Nephron (organoid): ENCODE measurements at regions not wholly inside any gene's neighbourhood (a gene's known extent, or its start where the extent isn't known, plus 50 kb on each side); places are given as distances from the start of the nearest gene placed in this dataset.
A peak's percentile ranks its signal among the peaks of the same experiment; 100 is the strongest.

ENCODE experiments used
- H3K27ac Mint-ChIP-seq, 3 experiments: 2 replicates each; pipeline ENCODE4 v1.8.0; 2020; ENCODE audit warnings: mixed read lengths in 3 of 3, mild to moderate bottlenecking in 2 of 3, moderate library complexity in 1 of 3
- H3K27me3 Mint-ChIP-seq: 2 replicates; pipeline ENCODE4 v1.8.0; 2021; ENCODE audit warnings: low read depth, mild to moderate bottlenecking, moderate library complexity, mixed read lengths
- H3K36me3 Mint-ChIP-seq: 2 replicates; pipeline ENCODE4 v1.8.0; 2020; ENCODE audit warnings: low read depth, mixed read lengths
- H3K4me1 Mint-ChIP-seq: 2 replicates; pipeline ENCODE4 v1.8.0; 2020; ENCODE audit warnings: mixed read lengths
- H3K4me3 Mint-ChIP-seq, 3 experiments: 2 replicates each; pipeline ENCODE4 v1.8.0; 2020; ENCODE audit warnings: mild to moderate bottlenecking in 3 of 3, mixed read lengths in 3 of 3, moderate library complexity in 2 of 3
- H3K9me3 Mint-ChIP-seq: 2 replicates; pipeline ENCODE4 v1.8.0; 2020; ENCODE audit warnings: mixed read lengths
- TF ChIP-seq, protein P1 (sequence below), 3 experiments: fragments of 200-600 bp; sonication (generic); IDR thresholded peaks; one replicate each; pipeline ENCODE4 v1.5.0; 2021; ENCODE audit warnings: antibody characterized with exemption in 3 of 3; ENCODE audit not compliant: unreplicated experiment in 3 of 3

GRCh38 chrX:10288373-10288975 is 131.7 kb downstream of the CLCN4 start:
- Mint-ChIP-seq H3K27ac (peak overlapping the region in 1 of 3 experiments; percentile 36), H3K27me3 (no peaks in the 10 kb centered on the region), H3K4me3 (no peak overlapping the region), H3K4me1 (peaks cover 9% of the 10 kb centered on the region), H3K9me3 (peaks cover 11% of the 10 kb centered on the region), H3K36me3 (no peaks in the 10 kb centered on the region)
- TF ChIP-seq, protein P1, sequence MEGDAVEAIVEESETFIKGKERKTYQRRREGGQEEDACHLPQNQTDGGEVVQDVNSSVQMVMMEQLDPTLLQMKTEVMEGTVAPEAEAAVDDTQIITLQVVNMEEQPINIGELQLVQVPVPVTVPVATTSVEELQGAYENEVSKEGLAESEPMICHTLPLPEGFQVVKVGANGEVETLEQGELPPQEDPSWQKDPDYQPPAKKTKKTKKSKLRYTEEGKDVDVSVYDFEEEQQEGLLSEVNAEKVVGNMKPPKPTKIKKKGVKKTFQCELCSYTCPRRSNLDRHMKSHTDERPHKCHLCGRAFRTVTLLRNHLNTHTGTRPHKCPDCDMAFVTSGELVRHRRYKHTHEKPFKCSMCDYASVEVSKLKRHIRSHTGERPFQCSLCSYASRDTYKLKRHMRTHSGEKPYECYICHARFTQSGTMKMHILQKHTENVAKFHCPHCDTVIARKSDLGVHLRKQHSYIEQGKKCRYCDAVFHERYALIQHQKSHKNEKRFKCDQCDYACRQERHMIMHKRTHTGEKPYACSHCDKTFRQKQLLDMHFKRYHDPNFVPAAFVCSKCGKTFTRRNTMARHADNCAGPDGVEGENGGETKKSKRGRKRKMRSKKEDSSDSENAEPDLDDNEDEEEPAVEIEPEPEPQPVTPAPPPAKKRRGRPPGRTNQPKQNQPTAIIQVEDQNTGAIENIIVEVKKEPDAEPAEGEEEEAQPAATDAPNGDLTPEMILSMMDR (IDR thresholded peaks at IDR 0.05; ENCODE audit: unreplicated experiment in 3 of 3), result no peak

DNA sequence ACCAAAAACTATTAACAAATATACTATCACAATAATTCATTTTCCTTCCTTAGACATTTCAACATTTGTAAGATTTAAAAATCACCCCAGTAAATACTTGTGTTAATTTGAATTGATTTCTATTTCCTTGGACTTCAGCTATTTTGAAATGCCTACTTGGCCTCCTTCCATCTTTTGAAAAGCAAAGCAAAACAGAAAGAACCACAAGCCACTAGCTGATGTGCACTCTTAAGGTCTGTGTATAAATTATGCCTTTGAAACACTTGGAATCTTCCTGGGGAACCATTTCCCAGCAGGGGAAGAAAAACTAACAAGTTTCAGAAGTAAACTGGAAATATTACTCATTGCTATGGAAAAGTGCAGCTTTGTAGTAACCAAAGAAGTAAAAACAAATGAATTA is 139.8 kb downstream of the CLCN4 start:
- no peaks in the 10 kb centered on the region for H3K27me3 Mint-ChIP-seq
- H3K9me3 Mint-ChIP-seq, result peaks cover 30% of the 10 kb centered on the region
- peak overlapping the region; percentile 36 to 58 (median 43) for H3K27ac Mint-ChIP-seq
- H3K4me1 Mint-ChIP-seq, result peaks cover 9% of the 10 kb centered on the region
- no peaks in the 10 kb centered on the region for H3K36me3 Mint-ChIP-seq
- H3K4me3 Mint-ChIP-seq, result no peak overlapping the region
- TF ChIP-seq, protein P1 (IDR thresholded peaks at IDR 0.05; ENCODE audit: unreplicated experiment in 3 of 3), result no peak

GRCh38 chrX:10310511-10310910 is 153.7 kb downstream of the CLCN4 start:
- TF ChIP-seq, protein P1 (IDR thresholded peaks at IDR 0.05; ENCODE audit: unreplicated experiment in 3 of 3), result no peak
- H3K9me3 Mint-ChIP-seq, result peaks cover 7% of the 10 kb centered on the region
- peaks cover 3% of the 10 kb centered on the region for H3K27me3 Mint-ChIP-seq
- H3K27ac Mint-ChIP-seq, result peak overlapping the region; percentile 86 to 95 (median 90)
- no peaks in the 10 kb centered on the region for H3K4me1 Mint-ChIP-seq
- no peaks in the 10 kb centered on the region for H3K36me3 Mint-ChIP-seq
- H3K4me3 Mint-ChIP-seq, result no peak overlapping the region

- no peaks in the 10 kb centered on the region for H3K36me3 Mint-ChIP-seq
- H3K27me3 Mint-ChIP-seq, result peaks cover 3% of the 10 kb centered on the region
- H3K9me3 Mint-ChIP-seq, result peaks cover 5% of the 10 kb centered on the region
- H3K4me1 Mint-ChIP-seq, result no peaks in the 10 kb centered on the region
- H3K27ac Mint-ChIP-seq, result no peak overlapping the region
- H3K4me3 Mint-ChIP-seq, result no peak overlapping the region
- TF ChIP-seq, protein P1 (IDR thresholded peaks at IDR 0.05; ENCODE audit: unreplicated experiment in 3 of 3), result no peak
These were observed 157.8 kb downstream of the CLCN4 start for GRCh38 chrX:10314530-10315104.

DNA sequence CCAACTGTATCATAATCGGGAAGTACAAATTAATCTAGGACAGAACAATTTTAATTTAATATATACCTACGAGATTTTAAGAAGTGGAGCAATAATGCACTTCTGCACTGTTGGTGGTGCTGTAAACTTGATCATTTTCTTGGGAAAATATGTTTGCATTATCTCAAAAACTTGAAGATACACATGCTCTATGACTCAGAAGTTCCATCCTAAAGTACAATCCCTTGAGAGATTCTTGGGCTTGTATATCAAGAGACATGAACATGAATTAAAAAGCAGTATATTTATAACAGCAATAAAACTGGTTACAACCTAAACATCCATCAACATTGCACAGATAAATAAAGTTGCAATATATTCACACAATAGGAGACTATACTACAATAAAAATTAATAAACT is 168.8 kb downstream of the CLCN4 start:
- H3K27me3 Mint-ChIP-seq, result no peaks in the 10 kb centered on the region
- H3K27ac Mint-ChIP-seq, result no peak overlapping the region
- TF ChIP-seq, protein P1 (IDR thresholded peaks at IDR 0.05; ENCODE audit: unreplicated experiment in 3 of 3), result no peak
- H3K36me3 Mint-ChIP-seq, result no peaks in the 10 kb centered on the region
- H3K4me3 Mint-ChIP-seq, result no peak overlapping the region
- peaks cover 4% of the 10 kb centered on the region for H3K9me3 Mint-ChIP-seq
- no peaks in the 10 kb centered on the region for H3K4me1 Mint-ChIP-seq

DNA sequence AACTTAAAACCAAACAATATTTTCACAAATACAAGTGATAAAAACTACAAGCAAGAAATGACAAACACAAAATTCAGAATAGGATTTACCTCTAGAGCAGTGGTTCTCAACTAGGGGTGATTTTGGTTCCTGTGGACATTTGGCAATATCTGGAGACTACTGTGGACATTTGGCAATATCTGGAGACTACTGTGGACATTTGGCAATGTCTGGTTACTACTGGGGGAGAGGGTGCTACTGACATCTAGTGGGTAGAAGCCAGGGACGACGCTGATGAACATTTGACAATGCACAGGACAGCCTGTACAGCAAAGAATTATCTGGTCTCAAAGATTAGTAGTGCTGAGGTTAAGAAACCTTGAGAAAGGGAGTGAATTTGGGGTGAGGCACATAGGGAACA is 169.8 kb downstream of the CLCN4 start:
- Mint-ChIP-seq H3K27ac (no peak overlapping the region), H3K27me3 (no peaks in the 10 kb centered on the region)

More for the DNA sequence above, 169.8 kb downstream of the CLCN4 start:
- H3K9me3 Mint-ChIP-seq, result peaks cover 4% of the 10 kb centered on the region
- no peaks in the 10 kb centered on the region for H3K4me1 Mint-ChIP-seq
- no peak overlapping the region for H3K4me3 Mint-ChIP-seq
- no peaks in the 10 kb centered on the region for H3K36me3 Mint-ChIP-seq
- TF ChIP-seq, protein P1 (IDR thresholded peaks at IDR 0.05; ENCODE audit: unreplicated experiment in 3 of 3), result peak in 1 of 3 experiments; percentile 14
